ENCODE measurements at regions not wholly inside any gene's neighbourhood (a gene's known extent, or its start where the extent isn't known, plus 50 kb on each side); places are given as distances from the start of the nearest gene placed in this dataset.

DNA sequence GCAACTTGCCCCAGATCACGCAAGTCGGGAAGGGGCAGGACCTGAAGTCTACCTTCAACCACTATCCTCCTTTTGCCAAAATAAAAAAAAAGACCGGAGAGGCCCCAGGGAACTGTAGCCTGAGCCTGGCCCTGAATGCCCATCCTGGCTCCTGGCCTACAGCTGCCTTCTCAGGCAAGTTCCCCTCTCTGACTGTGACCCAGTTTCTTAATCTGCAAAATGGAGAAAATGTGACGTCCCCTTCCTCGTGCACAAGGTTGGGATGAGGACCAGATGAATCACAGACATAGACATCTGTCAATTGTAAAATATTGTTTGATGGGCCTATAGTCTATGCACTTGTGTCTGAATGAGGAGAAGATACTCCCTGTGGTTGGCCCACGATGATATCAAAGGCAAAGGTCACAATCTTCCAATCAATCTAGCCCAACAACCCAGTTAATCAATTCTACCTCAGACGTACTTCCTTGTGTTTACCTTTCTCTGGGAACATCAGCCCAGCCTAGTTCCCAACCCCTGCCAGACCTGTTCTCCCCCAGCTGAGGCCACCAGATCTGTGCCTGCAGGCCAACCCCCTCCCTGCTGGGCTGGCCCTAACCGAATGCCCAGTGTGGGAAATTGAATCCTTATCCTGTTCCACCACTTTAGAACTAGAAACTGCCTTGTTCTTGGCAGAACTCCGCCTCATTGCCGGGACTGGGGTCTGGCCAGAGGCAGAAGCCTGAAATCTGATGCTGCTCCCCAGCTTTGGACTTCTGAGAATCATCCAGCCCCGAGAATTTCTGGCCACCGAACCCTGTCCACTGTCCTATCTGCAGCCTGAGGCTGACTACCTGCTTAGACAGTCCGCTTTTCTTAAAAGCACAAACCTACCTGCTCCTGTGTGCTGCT lies 101.8 kb upstream of the LIPC start:
- no peak for DNase-seq (ENCODE audit: low read depth)

DNA sequence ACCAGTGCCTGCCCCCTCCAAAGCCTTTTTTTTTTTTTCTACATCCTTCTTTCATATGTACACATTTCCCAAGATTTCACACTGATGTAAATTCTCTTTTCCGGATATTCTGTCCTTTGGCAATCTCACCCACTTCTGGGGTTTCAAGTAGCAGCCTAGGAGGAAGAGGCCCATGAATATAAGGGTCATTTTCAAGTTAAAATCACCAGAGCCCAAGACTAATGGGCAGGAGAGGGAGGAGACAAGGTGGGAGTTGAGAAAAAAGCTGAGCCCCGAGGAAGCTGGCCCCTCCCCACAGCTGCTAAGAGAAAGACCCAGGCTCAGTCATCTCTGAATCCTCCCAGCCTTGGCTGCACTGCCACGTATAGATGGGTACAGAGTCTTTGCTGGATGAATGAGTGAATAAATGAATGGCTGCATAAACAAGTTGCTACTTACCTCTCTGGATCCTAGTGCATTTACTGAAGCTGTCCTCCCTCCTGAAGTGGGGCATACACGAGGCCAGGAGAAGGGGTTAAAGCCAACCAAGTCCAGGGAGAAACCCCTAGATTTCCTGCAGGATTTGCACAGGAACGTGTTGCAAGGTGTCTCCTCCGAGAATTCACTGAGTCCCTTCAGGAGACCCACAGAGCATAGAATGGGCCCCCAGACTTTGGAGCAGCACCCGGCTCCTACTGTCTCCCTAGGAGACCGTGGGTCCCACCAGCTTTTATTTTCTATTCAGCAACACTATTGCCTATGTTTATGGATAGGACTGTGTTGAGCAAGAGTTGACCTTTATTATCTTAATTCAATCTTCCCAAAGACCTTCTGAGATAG lies 100.8 kb upstream of the LIPC start:
- no peak for DNase-seq (ENCODE audit: low read depth)

DNA sequence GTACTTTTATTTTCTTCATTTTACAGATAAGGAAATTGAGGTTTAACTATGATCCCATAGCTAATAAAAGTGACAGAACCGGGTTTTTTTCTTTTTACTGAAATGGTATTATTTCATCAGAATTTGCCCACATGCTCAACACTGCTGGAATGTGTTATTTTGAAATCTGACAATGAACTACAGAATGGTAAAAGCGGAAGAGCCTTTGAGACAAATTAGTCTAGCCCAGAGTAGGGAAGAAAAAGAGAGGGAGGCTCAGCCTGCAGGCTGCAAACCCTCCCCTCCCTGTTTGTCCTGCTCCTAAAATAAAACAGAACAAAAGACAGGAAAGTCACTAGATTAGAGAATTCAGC lies 100.3 kb upstream of the LIPC start:
- DNase-seq (ENCODE audit: low read depth), result no peak

DNA sequence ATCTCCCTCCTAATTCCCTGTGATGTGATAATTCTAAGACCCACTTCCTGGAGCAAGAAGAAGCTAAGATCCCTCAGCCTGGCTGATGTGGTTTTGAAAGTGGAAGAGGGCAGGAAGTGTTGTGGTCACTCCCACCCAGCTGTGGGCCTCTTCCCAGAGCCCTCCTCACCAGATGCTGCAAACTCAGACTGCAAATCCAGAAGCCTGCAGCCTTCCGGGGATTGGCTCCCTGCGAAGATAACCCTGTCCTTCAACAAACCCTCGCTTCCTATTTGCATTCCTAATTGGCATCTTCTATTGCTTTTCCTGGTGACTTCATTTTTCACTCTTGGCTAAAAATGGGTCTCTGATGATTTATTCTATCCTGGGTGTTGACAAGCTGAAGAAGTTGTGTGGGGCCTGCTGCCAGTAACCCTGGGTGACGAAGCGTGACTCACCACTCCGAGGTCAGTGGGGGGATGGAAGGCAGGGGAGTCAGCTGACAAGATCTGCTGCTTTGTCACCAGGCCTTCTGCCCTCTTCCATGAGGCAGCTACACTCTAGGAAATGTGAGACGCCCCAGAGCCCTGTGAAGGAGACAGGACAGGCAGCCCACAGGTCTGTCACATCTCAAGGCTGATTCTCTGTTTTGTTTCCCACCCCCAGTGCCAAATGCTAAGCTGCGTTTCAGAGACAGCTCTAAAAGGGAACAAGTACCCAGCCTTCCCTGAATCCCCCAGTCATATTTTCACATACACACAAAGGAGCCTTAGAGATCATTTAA lies 99.7 kb upstream of the LIPC start:
- peak; percentile 99 for DNase-seq (ENCODE audit: low read depth)

DNA sequence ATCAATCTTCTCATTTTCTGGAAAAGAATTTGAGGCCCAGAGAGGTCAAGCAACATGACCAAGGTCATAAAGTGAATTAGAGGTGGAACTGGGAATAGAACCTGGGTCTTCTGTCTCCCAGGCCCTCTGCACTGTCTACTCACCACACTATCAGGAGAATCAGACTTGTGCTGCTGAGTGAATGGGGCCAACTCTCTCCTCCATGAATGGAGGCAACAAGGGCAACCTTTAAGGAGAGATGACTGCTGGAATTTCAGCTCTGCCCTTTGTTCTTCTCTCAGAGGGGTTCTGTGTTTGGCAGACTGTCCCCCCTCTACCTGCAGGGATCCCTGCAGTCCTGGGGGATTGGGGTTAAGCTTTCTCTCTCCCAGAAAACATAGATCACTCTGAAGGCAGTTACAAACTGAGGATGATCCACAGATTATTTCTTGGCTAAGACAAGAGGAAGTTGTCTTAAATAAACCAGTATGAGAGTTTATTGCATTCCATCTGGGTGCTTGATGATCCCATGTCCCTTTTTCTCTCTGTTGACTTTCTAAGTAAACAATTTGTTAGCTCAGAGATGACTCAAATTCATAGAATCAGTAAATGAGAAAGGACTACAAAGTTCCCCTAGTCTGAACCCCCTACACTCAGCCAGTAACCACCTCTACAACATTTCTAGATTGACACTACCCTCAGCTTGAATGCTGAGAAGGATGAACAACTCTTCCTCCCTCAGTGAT lies 99.0 kb upstream of the LIPC start:
- no peak for DNase-seq (ENCODE audit: low read depth)

DNA sequence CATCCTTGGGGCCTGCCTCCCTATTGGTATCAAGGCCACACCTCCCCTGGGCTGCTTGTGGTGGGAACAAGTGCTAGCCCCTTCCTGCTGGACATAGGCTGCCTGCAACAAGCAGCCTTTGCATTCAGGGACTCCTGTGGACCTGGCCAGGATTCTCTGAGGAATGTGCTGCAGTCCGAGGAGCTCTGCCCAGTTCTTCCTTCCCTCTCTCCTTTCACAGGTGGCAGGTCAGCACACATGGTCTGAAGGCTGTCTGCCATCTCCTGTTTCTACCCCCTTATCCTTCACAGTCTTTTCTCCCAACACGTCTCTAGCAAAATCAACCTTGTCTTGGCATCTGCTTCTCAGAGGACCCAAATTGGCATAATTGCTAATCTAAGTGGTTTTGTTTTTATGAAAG lies 97.0 kb upstream of the LIPC start:
- no peak for DNase-seq (ENCODE audit: low read depth)

DNA sequence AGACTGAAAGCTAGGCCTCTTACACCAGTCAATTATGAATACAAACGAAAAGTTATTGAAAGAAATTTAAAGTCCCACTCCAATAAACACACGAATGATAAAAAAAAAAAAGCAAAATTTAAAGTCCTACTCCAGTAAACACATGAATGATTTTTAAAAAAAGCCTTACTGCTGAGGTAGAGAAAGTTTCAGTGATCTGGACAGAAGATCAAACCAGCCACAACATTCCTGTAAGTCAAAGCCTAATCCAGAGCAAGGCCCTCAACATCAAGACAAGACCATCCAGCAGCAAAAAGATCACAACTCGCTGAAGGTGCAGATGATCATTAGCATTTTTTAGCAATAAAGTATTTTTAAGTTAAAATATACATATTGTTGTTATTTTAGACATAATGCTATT lies 95.6 kb upstream of the LIPC start:
- no peak for DNase-seq (ENCODE audit: low read depth)

DNA sequence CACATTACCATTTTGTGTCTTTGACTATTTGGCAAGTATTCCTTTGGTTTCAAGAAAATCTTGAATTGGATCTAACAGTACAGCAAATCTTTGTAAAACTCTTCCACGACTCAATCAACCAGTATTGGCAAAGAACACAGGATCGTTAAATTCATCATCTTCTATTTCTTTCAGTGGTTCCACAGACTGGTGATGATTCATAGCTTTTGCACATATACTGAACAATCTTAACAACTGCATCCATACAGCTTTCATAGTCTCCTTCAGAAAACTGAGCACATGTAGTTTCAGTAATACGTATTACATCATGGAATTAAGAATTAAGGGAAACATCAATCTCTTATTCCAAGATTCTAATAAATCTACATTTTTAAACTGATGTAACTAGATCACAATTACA lies 91.6 kb upstream of the LIPC start:
- no peak for DNase-seq (ENCODE audit: low read depth)

DNA sequence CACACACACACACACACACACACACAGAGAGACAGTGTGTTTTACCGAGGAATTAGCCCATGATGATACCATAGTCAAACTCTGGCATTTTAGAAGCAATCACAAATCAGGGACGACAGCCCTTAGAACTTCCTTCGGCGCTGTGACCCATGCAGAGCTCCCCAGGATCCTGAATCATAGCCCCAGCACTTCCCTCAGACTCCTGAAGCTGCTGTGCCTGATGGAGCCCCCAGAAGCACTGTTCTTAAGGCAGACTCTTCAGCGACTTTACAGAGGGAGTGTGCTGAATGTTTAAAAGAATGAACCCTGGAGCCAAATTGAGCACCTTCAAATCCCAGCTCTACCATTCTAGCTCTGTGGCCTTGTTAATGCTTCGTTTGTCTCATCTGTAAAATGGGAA lies 89.3 kb upstream of the LIPC start:
- DNase-seq (ENCODE audit: low read depth), result no peak

DNA sequence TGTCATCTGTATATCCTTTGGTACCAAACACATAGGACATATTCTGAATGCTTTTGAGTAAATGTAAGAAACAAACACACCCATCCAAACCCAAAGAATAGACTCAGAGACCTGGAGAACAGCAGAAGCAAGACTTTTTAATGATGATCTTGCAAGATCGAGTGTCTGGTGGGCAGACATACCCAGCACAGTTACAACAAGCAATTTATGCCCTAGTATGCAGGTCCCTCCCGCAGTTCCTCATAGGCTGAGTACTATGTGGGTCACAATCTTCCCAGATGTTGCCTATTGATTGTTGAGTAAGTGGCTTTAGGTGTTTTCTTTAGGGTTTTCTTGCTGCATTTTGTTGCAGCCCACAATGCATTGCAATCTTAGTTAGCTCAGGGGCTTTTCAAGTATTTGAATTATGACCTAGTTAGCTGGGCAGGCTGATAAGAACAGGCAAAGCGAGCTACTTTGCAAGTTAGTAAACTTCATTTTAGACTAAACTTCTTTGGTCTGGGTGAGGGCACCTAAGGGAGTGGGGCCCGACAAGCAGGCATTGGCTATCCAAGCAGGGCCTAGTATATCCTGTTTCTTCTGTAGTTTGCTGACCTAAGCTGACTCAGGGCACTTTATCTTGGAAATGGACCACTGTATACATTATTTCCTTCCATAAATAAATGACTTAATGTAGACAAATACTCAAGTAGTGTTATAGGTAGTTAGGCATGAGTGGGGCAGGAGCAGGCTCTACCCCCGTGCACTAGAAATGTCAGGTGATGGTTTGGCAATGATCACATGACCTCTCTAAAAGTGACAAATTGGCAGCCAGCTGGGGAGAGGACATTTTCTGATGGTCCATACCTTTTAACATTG lies 87.3 kb upstream of the LIPC start:
- DNase-seq (ENCODE audit: low read depth), result no peak

DNA sequence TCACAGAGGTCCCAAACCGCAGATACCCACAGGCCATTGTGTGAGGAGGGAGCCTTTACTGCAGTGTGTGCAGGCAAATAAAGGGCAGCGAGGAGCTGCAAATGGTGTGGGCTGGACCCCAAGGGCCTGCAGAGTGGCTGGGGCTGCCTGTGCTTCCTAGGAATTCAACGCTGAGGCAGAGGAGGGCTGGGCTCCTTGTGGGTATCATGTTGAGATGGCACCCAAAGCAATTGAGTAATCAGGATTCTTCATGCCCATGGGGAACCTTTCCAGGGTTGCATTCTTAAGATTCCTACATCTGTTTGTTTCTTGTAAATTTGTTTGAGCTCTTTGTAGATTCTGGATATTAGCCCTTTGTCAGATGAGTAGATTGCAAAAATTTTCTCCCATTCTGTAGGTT lies 85.4 kb upstream of the LIPC start:
- peak; percentile 95 for DNase-seq (ENCODE audit: low read depth)

DNA sequence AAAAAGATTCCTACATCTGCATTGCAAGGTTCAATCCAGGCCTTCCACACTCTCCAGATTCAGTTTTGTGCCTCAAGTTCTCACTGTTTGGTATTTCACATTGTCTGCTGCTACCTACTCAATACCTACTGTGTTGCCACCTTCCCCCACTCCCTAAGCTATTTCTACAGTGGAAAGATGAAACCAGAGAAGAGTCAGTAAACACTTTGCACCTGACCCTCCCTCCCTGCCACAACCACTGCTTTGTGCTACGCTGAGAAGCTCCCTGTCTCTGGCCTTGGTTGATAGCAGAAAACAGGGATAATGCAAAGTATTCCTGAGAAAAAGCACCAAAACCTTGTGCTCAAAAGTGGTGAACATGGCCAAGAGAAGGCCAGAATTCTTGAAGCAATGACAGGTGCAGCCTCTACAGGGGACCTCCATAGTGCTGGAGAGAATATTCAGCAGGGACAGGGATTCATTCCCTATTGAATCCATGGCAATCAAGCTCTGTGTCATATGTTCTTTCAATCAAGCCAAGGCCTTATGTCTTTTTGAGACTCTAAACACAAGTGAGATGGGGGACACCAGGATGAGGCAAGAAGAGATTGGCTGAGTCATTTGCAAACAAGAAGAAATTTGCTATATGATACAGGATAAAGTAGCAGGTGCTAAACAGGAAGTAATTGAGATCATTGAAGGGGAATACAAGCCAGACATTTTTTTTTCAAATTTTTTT lies 83.5 kb upstream of the LIPC start:
- DNase-seq (ENCODE audit: low read depth), result no peak

DNA sequence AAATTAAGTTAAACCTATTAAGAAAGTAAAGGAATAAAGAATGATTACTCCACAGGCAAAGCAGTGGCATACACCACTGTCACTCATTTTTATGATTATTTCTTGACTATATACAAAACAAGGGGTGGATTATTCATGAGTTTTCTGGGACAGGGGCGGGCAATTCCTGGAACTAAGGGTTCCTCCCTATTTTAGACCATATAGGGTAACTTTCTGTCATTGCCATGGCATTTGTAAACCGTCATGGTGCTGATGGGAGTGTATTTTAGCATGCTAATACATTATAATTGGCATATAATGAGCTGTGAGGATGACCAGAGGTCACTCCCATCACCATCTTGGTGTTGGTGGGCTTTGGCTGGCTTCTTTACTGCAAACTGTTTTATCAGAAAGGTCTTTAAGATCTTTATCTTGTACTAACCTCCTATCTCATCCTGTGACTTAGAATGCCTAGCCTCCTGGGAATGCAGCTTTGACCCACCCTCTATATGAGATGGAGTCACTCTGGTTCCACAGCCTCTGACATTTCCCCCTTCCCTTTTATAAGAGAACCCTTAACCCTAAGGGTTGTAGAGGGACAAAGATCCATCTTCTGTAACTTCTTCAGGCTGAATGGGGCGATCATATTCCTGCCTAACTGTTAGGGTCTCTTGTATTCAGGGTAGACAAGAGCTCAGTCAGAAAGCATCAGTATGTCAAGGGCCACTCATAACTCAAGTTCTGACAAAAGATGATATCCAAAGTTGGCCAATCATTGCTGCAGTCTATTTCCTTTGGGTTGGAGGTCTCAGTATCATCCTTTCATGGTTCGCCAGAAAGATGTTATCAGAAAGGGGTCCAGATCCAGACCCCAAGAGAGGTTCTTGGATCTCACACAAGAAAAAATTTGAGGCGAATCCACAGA lies 79.5 kb upstream of the LIPC start:
- no peak for DNase-seq (ENCODE audit: low read depth)

DNA sequence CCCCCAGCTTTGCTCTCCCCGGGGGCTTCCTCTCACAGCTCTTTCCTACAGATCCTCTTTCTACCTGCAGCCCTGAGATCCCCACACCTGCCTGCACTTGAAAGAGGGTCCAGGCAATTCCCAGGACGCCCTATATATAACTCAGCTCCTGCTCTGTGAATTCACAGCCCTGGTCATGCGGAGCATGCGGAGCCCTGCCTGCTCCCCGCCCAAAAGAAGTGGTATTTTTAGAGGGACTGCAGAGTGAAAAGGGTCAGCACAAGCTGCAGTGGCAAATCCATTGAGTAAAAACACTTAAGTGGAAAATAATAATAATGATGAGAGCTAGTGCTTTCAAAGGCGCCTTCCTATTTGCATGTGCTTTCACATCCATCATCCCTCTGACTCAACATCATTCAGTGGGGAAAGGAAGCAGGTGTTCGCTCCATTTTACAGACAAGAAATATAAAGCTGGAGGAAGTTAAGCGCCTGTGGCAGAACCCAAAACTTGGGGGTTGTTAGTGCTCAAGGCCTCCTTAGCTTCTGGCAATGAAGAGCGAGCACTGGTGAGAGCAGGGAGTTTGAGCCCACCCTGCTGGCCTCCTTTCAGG lies 76.3 kb upstream of the LIPC start:
- DNase-seq (ENCODE audit: low read depth), result no peak

DNA sequence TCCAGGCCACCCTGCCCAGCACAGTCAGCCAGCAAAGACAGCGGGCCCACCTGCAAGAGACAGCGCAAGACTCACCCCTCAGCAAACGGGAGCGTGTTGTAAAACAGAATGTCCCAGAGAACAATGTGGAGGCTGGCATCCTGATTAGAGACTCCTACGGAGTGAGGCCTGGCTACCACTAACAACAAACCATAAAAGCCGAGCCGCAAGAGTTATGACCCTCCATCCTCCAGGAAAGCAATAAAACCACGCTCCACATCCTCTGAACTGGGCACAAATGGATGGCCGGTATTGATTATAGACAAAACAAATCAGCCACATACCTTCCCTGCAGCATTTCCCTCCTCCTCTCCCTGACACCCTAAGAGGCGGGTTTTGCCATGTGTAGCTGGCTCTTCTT lies 75.8 kb upstream of the LIPC start:
- DNase-seq (ENCODE audit: low read depth), result no peak

DNA sequence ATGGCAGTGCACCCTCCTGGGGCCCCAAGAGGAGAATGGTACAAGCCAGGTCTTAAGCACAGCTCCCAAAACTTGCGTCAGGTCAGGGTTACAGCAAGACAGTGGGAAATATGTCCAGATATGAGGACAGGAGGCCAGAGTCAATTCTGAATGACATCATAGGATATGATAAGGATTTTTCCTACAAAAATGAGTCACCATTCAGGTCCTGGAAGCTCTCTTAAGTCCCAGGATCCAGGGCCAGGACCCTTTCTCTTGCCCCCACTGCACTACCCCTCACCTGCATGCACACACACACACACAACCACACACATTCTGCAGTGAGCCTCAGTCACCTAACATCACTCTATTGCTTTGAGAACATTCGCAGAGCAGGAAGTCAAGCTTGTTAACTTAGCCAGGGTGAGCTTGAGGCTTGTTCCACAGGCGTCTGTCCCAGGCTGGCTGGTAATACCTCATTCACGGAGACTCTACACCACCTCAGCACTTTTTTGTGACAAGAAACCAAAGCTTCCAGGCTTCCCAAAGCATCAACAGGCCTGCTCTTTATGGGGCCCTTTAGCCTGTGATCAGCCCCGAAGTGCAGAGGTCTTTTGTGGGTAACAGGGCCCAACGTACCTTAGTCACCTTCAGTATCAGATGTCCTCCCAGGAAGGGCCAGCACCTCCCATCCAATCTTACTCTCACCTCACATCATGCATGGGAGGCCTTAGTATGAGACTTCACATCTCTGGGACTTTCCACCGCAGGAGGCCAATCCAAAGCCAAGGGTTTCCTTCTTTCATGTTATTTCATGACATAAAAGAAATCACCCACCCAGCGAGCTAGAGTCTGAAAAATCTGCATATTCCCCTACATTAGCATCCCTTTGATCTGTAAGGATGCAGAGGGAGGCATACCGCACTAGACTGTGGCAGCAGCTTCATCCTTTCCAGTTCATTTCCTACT lies 74.0 kb upstream of the LIPC start:
- no peak for DNase-seq (ENCODE audit: low read depth)

DNA sequence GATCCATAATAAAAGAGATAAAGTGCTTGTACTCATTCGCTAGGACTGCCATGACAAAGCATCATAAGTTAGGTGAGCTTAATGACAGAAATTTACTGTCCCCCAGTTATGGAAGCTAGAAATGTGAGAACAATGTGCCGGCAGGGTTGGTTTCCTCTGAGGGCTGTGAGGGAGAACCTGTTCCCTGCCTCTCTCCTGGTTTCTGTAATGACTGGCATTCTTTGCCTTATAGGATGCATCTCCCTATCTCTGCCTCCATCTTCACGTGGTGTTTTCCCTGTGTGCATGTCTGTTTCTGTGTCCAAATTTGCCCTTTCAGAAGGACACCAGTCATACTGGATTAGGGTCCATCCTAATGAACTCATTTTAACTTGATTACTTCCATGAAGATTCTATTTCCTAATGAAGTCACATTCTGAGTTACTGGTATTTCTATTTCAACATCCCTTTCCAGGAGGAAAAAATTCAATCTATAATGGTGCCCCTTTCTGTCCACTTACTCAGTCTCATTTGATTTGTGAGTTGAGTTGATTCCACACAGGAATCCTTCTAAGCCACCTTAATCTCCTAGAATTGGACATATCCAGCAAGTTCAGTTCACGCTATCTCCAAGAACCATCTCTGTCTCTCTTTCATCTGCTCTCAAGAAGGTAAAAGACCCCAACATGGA lies 71.2 kb upstream of the LIPC start:
- DNase-seq (ENCODE audit: low read depth), result no peak

Measured in HS-27A (cell line).